Breast epithelium (tissue), 3 donors: ENCODE measurements at regions not wholly inside any gene's neighbourhood (a gene's known extent, or its start where the extent isn't known, plus 50 kb on each side); places are given as distances from the start of the nearest gene placed in this dataset.

Experiments
- POLR2A ChIP-seq: fragments of 450-650 bp; IDR thresholded peaks from one replicate; pipeline ENCODE4 v1.6.1; 2016; ENCODE audit warnings: antibody characterized with exemption, mild to moderate bottlenecking, moderate library complexity
- POLR2AphosphoS5 ChIP-seq, 3 donors: sonication (generic); formaldehyde crosslinking; IDR thresholded peaks; one replicate each; pipeline ENCODE4 v1.6.1; 2017; ENCODE audit warnings: antibody characterized with exemption in 3 of 3
- TF ChIP-seq, protein P1 (sequence below), 3 donors: fragments of 450-650 bp; IDR thresholded peaks; one replicate each; pipeline ENCODE4 v1.5.1; 2016 to 2017; ENCODE audit warnings: antibody characterized with exemption in 3 of 3, mild to moderate bottlenecking in 3 of 3, moderate library complexity in 3 of 3

DNA sequence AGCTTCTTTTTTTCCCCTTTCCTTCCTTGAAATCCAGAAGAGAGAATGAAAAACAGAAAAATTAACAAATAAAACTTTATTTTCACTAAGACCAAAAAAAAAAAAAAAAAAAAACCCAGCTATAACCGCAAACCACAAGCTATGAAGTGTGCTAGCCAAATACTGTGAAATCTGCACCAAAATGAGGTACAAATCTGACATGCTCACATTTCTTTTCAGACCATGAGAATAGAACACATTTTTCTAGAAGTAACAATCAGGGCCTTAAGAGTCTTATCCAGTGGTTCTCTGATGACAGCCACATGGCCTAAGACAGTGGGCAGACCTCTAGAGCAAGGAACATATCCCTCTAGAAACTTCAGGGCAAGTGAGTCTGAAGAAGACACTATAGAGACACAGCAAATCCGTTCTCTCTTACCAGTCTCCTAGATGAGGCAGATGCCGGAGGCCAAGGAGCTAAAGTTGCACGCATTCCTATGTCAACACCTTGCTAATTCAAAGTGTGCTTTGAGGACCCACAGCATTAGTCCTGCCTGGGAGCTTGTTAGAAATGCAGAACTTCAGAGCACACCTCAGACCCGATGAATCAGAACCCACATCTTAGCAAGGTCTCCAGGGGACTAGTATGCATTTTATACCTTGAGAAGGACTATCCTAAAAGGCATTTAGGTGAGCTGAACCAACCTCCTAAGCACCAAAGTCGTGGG lies 317.1 kb downstream of the MYCN start:
- TF ChIP-seq, protein P1, sequence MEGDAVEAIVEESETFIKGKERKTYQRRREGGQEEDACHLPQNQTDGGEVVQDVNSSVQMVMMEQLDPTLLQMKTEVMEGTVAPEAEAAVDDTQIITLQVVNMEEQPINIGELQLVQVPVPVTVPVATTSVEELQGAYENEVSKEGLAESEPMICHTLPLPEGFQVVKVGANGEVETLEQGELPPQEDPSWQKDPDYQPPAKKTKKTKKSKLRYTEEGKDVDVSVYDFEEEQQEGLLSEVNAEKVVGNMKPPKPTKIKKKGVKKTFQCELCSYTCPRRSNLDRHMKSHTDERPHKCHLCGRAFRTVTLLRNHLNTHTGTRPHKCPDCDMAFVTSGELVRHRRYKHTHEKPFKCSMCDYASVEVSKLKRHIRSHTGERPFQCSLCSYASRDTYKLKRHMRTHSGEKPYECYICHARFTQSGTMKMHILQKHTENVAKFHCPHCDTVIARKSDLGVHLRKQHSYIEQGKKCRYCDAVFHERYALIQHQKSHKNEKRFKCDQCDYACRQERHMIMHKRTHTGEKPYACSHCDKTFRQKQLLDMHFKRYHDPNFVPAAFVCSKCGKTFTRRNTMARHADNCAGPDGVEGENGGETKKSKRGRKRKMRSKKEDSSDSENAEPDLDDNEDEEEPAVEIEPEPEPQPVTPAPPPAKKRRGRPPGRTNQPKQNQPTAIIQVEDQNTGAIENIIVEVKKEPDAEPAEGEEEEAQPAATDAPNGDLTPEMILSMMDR (IDR thresholded peaks at IDR 0.05), result no peak
- TF ChIP-seq POLR2AphosphoS5 (IDR thresholded peaks at IDR 0.05), result no peak
- no peak for TF ChIP-seq POLR2A
